ENCODE measurements at regions not wholly inside any gene's neighbourhood (a gene's known extent, or its start where the extent isn't known, plus 50 kb on each side); places are given as distances from the start of the nearest gene placed in this dataset.
A peak's percentile ranks its signal among the peaks of the same experiment; 100 is the strongest.

DNA sequence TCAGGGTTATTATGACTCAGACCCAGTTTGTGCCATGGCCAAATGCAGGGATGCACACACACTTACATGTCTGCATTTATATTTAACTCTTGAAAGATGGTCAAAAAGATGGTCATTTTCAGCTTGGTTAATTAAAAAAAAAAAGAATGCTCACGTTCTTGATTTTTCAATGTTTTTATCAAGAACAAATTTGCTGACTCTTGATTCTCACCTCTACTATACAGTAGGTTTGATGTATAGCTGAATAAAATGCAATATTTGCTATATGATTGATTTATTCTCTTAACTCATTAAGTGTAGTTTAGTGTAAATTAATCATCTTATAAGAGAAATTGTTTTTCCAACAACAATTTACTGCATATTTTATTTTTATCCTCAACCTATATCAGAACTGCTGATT is 160.4 kb downstream of the SLIT2 start:
- no peaks in the 10 kb centered on the region for H3K9me3 ChIP-seq (ENCODE audit: control insufficient read depth in 2 of 2, low read length in 2 of 2)
- Mint-ChIP-seq H3K4me1 (no peaks in the 10 kb centered on the region), H3K9me3 (peaks cover 0 to 3% (median 0%) of the 10 kb centered on the region in 7 donors), H3K27me3 (no peaks in the 10 kb centered on the region), H3K27ac (no peak overlapping the region), H3K4me3 (no peak overlapping the region), H3K36me3 (no peaks in the 10 kb centered on the region)
- no peak overlapping the region for H3K4me3 ChIP-seq (ENCODE audit: low read depth, low read length)
- H3K27ac ChIP-seq (ENCODE audit: insufficient read depth, low read length, poor library complexity, severe bottlenecking): no peak overlapping the region
- ATAC-seq (ENCODE audit: low read depth in 2 of 2): no peak
- H3K36me3 ChIP-seq (ENCODE audit: control insufficient read depth, insufficient read depth, low read length): no peaks in the 10 kb centered on the region
- DNase-seq: no peak
- H3K4me1 ChIP-seq (ENCODE audit: control insufficient read depth, insufficient read depth, low read length, poor library complexity, severe bottlenecking): no peaks in the 10 kb centered on the region
- no peaks in the 10 kb centered on the region for H3K27me3 ChIP-seq (ENCODE audit: control insufficient read depth, insufficient read depth, low read length)

DNA sequence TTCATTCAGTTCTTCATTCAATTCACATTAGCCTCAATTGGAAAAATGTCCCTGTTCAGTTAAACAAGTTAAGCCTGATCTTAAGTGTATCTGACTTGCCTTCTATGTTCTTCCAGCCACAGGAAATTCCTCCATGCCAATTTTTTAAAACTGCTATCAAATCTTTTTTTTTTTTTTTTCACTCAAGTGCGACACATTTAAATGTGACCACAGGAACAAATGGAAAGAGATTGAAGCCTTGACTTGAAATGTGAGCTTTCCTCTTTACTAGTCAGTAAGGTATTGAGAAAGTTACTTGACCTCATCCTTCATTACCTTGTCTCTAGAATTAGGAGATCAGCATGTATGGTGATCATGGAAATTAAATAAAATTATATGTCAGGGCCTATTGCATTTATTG is 165.1 kb downstream of the SLIT2 start:
- H3K36me3 Mint-ChIP-seq: no peaks in the 10 kb centered on the region
- no peak overlapping the region for H3K27ac Mint-ChIP-seq

DNA sequence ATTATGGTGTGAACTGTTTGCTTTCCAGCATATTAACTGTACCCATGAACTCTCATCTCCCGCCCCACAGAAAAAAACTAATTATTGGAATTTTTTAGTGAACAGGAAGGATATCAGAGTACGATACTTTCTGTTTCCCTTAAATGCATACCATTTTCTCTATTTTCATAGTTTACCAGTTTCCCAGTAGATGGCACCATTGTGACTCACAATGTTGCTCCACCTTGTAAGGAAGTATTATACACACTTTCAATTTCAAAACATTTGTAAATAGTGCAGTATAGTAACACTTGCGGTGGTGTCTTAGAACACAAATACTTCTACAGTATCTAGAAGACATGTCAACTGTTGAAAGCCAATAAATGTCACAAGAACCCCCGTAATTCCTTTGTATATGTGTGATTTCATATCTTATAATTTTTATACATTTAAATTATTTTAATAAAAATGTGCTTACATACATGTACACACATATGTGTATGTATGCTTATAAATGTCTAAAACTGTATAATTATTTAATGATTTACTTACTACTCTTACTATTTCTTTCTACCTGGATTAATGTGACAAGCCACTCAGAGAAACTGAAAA is 167.3 kb downstream of the SLIT2 start:
- Histone ChIP-seq H3K27me3 (ENCODE audit: control insufficient read depth, insufficient read depth, low read length) (no peaks in the 10 kb centered on the region), H3K4me1 (ENCODE audit: control insufficient read depth, insufficient read depth, low read length, poor library complexity, severe bottlenecking) (no peaks in the 10 kb centered on the region), H3K4me3 (ENCODE audit: low read depth, low read length) (peak overlapping the region; percentile 27), H3K27ac (ENCODE audit: insufficient read depth, low read length, poor library complexity, severe bottlenecking) (no peak overlapping the region), H3K9me3 (ENCODE audit: control insufficient read depth in 2 of 2, low read length in 2 of 2) (no peaks in the 10 kb centered on the region), H3K36me3 (ENCODE audit: control insufficient read depth, insufficient read depth, low read length) (no peaks in the 10 kb centered on the region)
- Mint-ChIP-seq H3K9me3 (peaks cover 0 to 2% (median 0%) of the 10 kb centered on the region in 7 donors), H3K36me3 (no peaks in the 10 kb centered on the region), H3K4me3 (no peak overlapping the region), H3K27ac (no peak overlapping the region), H3K4me1 (peaks cover 0 to 4% (median 2%) of the 10 kb centered on the region in 4 donors), H3K27me3 (no peaks in the 10 kb centered on the region)
- ATAC-seq (ENCODE audit: low read depth in 2 of 2): peak; percentile 37
- peak in 2 of 3 donors; percentile 7 to 62 for DNase-seq

More for the DNA sequence above, 165.1 kb downstream of the SLIT2 start:
- H3K27ac ChIP-seq (ENCODE audit: insufficient read depth, low read length, poor library complexity, severe bottlenecking): no peak overlapping the region
- no peaks in the 10 kb centered on the region for H3K9me3 ChIP-seq (ENCODE audit: control insufficient read depth in 2 of 2, low read length in 2 of 2)
- H3K27me3 Mint-ChIP-seq: no peaks in the 10 kb centered on the region
- no peaks in the 10 kb centered on the region for H3K36me3 ChIP-seq (ENCODE audit: control insufficient read depth, insufficient read depth, low read length)
- H3K4me3 ChIP-seq (ENCODE audit: low read depth, low read length): no peak overlapping the region
- H3K4me1 Mint-ChIP-seq: peaks cover 0 to 4% (median 2%) of the 10 kb centered on the region in 4 donors
- no peaks in the 10 kb centered on the region for H3K27me3 ChIP-seq (ENCODE audit: control insufficient read depth, insufficient read depth, low read length)
- no peak overlapping the region for H3K4me3 Mint-ChIP-seq
- H3K4me1 ChIP-seq (ENCODE audit: control insufficient read depth, insufficient read depth, low read length, poor library complexity, severe bottlenecking): no peaks in the 10 kb centered on the region
- no peaks in the 10 kb centered on the region for H3K9me3 Mint-ChIP-seq
- DNase-seq (no peak), ATAC-seq (ENCODE audit: low read depth in 2 of 2) (no peak)

DNA sequence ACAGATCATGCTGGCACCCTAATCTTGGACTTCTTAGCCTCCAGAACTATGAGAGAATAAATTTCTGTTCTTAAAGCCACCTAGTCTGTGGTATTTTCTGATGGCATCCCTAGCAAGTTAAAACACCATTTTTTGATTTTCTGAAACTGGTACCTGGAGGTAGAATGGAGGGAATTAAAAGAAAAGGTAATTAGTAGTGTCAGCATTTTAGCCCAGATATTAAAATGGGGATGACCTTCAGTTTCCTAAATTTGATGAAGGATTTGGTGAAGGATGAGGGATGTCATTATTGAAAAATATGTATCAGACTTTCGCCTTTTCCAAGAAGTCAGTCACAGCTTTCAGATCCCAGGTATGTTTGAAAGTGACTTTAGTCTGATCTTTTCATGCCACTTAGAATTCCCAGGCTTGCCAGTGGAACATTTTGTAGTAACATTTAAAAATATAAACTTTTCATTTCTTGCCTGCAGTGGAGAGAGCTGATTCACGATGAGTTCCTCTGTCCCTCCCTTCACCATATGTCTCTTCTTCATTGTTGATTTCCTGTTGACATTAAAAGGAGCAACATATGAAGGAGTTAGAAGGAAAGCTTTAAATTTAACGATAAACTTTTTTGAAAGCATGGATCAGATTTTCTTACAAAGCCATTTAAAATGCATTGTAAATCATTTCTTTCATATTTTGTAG is 169.4 kb downstream of the SLIT2 start:
- no peaks in the 10 kb centered on the region for H3K36me3 ChIP-seq (ENCODE audit: control insufficient read depth, insufficient read depth, low read length)

DNA sequence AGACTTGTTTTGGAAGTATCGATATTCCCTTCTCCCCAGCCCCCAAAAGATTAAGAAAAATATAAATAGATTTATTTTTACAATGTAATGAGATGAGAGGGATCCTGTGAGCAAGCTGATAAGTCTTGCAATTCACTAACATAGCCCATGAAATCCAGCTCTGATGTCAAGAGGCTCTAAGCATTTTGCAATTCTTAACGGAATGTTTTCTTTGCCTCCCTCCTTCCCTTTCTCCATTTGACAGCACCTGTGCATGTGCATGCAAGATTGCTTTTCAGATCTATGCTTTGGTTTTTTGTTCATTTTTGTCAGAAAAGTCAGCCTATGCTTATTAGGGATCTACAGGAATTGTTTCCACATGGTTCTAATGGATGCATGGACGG is 169.9 kb downstream of the SLIT2 start:
- H3K9me3 Mint-ChIP-seq: peaks cover 0 to 3% (median 0%) of the 10 kb centered on the region in 7 donors

More for the DNA sequence above, 169.4 kb downstream of the SLIT2 start:
- H3K4me3 ChIP-seq (ENCODE audit: low read depth, low read length): no peak overlapping the region
- ATAC-seq (ENCODE audit: low read depth in 2 of 2): no peak
- no peak overlapping the region for H3K4me3 Mint-ChIP-seq
- H3K4me1 Mint-ChIP-seq: peaks cover 0 to 4% (median 2%) of the 10 kb centered on the region in 4 donors
- H3K4me1 ChIP-seq (ENCODE audit: control insufficient read depth, insufficient read depth, low read length, poor library complexity, severe bottlenecking): no peaks in the 10 kb centered on the region
- no peaks in the 10 kb centered on the region for H3K27me3 ChIP-seq (ENCODE audit: control insufficient read depth, insufficient read depth, low read length)
- no peak for DNase-seq
- no peaks in the 10 kb centered on the region for H3K36me3 Mint-ChIP-seq
- H3K9me3 ChIP-seq (ENCODE audit: control insufficient read depth in 2 of 2, low read length in 2 of 2): no peaks in the 10 kb centered on the region
- H3K27ac Mint-ChIP-seq: no peak overlapping the region
- H3K27me3 Mint-ChIP-seq: no peaks in the 10 kb centered on the region
- H3K9me3 Mint-ChIP-seq: peaks cover 0 to 2% (median 0%) of the 10 kb centered on the region in 7 donors
- H3K27ac ChIP-seq (ENCODE audit: insufficient read depth, low read length, poor library complexity, severe bottlenecking): no peak overlapping the region

DNA sequence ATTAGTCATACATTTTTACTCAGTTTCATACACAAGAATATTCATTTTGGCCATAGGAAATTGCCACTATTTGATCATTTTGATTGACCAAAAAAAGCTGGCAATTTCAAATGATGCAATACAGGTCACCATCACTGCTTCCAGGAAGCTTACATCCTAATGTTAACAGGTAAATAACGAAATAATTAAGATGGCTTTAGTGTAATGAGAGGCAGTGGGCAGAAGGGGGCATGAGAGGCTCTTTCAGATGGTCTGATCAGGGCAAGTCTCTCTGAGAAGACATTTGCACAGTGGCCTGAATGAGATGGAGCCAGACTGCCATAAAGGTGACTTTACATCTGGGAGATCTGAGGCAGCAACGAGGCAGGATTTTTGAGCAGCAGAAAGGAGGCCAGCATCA is 170.7 kb downstream of the SLIT2 start:
- Mint-ChIP-seq H3K36me3 (no peaks in the 10 kb centered on the region), H3K4me1 (peaks cover 0 to 4% (median 2%) of the 10 kb centered on the region in 4 donors), H3K4me3 (no peak overlapping the region), H3K9me3 (peaks cover 0 to 5% (median 0%) of the 10 kb centered on the region in 7 donors), H3K27me3 (no peaks in the 10 kb centered on the region), H3K27ac (no peak overlapping the region)
- Histone ChIP-seq H3K27ac (ENCODE audit: insufficient read depth, low read length, poor library complexity, severe bottlenecking) (no peak overlapping the region), H3K27me3 (ENCODE audit: control insufficient read depth, insufficient read depth, low read length) (no peaks in the 10 kb centered on the region), H3K4me3 (ENCODE audit: low read depth, low read length) (no peak overlapping the region), H3K36me3 (ENCODE audit: control insufficient read depth, insufficient read depth, low read length) (no peaks in the 10 kb centered on the region), H3K9me3 (ENCODE audit: control insufficient read depth in 2 of 2, low read length in 2 of 2) (no peaks in the 10 kb centered on the region), H3K4me1 (ENCODE audit: control insufficient read depth, insufficient read depth, low read length, poor library complexity, severe bottlenecking) (no peaks in the 10 kb centered on the region)
- ATAC-seq (ENCODE audit: low read depth in 2 of 2) (no peak), DNase-seq (peak in 2 of 3 donors; percentile 4 to 38)

More for the DNA sequence above, 169.9 kb downstream of the SLIT2 start:
- Mint-ChIP-seq H3K27ac (no peak overlapping the region), H3K27me3 (no peaks in the 10 kb centered on the region), H3K4me3 (no peak overlapping the region), H3K36me3 (no peaks in the 10 kb centered on the region), H3K4me1 (peaks cover 0 to 4% (median 2%) of the 10 kb centered on the region in 4 donors)
- ATAC-seq (ENCODE audit: low read depth in 2 of 2): no peak
- H3K27me3 ChIP-seq (ENCODE audit: control insufficient read depth, insufficient read depth, low read length): no peaks in the 10 kb centered on the region
- H3K4me1 ChIP-seq (ENCODE audit: control insufficient read depth, insufficient read depth, low read length, poor library complexity, severe bottlenecking): no peaks in the 10 kb centered on the region
- H3K4me3 ChIP-seq (ENCODE audit: low read depth, low read length): no peak overlapping the region
- H3K9me3 ChIP-seq (ENCODE audit: control insufficient read depth in 2 of 2, low read length in 2 of 2): no peaks in the 10 kb centered on the region
- no peak for DNase-seq
- no peak overlapping the region for H3K27ac ChIP-seq (ENCODE audit: insufficient read depth, low read length, poor library complexity, severe bottlenecking)
- no peaks in the 10 kb centered on the region for H3K36me3 ChIP-seq (ENCODE audit: control insufficient read depth, insufficient read depth, low read length)

DNA sequence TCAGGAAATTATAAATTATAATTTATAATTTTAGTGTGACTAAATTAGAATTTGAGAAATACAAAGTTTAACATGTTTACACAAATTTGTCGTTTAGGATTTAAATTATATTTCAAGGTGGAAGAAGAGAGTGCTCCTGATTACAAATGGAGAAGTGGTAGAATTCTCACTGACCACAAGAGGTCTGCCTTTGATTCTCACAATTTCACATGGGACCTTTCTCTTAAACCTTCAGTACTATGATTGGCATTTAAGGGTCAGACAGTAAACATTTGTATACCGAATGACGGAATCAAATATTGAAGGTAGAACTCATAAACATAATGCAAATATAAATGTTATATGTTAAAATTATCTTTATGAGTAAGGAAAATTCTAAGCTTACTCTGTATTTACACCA is 171.7 kb downstream of the SLIT2 start:
- ATAC-seq (ENCODE audit: low read depth in 2 of 2) (no peak), DNase-seq (no peak)
- H3K9me3 Mint-ChIP-seq: peaks cover 0 to 5% (median 0%) of the 10 kb centered on the region in 7 donors
- no peak overlapping the region for H3K27ac Mint-ChIP-seq
- H3K4me1 Mint-ChIP-seq: peaks cover 0 to 4% (median 2%) of the 10 kb centered on the region in 4 donors
- H3K36me3 Mint-ChIP-seq: no peaks in the 10 kb centered on the region
- Histone ChIP-seq H3K27ac (ENCODE audit: insufficient read depth, low read length, poor library complexity, severe bottlenecking) (no peak overlapping the region), H3K36me3 (ENCODE audit: control insufficient read depth, insufficient read depth, low read length) (no peaks in the 10 kb centered on the region), H3K9me3 (ENCODE audit: control insufficient read depth in 2 of 2, low read length in 2 of 2) (no peaks in the 10 kb centered on the region), H3K4me3 (ENCODE audit: low read depth, low read length) (no peak overlapping the region), H3K27me3 (ENCODE audit: control insufficient read depth, insufficient read depth, low read length) (no peaks in the 10 kb centered on the region), H3K4me1 (ENCODE audit: control insufficient read depth, insufficient read depth, low read length, poor library complexity, severe bottlenecking) (no peaks in the 10 kb centered on the region)
- no peak overlapping the region for H3K4me3 Mint-ChIP-seq
- H3K27me3 Mint-ChIP-seq: no peaks in the 10 kb centered on the region

DNA sequence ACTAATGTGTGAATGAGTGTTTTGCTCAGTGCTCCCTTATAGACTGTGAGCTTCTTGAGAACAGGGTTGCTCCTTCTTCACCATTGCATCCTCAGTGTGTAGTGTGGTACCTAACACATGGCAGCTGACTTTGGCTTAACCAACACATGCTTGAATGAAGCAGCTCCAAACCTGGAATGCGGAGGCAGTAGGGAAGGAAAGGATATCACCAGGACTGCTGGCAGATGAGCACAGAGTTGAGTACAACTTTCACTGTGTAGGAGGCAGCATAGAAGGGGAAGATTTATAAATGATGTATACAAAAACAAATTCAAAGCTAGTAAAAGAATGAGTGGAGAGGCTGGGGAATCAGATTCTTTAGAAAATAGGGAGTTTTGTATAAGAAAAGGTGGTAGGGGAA is 174.3 kb downstream of the SLIT2 start:
- Mint-ChIP-seq H3K9me3 (peaks cover 0 to 9% (median 0%) of the 10 kb centered on the region in 7 donors), H3K4me3 (no peak overlapping the region), H3K27me3 (no peaks in the 10 kb centered on the region), H3K4me1 (no peaks in the 10 kb centered on the region), H3K36me3 (no peaks in the 10 kb centered on the region), H3K27ac (no peak overlapping the region)
- ATAC-seq (ENCODE audit: low read depth in 2 of 2): no peak
- Histone ChIP-seq H3K27me3 (ENCODE audit: control insufficient read depth, insufficient read depth, low read length) (no peaks in the 10 kb centered on the region), H3K9me3 (ENCODE audit: control insufficient read depth in 2 of 2, low read length in 2 of 2) (no peaks in the 10 kb centered on the region), H3K4me3 (ENCODE audit: low read depth, low read length) (no peak overlapping the region), H3K4me1 (ENCODE audit: control insufficient read depth, insufficient read depth, low read length, poor library complexity, severe bottlenecking) (no peaks in the 10 kb centered on the region), H3K36me3 (ENCODE audit: control insufficient read depth, insufficient read depth, low read length) (no peaks in the 10 kb centered on the region), H3K27ac (ENCODE audit: insufficient read depth, low read length, poor library complexity, severe bottlenecking) (no peak overlapping the region)
- DNase-seq: no peak
